RWPE2 (cell line): ENCODE measurements at regions not wholly inside any gene's neighbourhood (a gene's known extent, or its start where the extent isn't known, plus 50 kb on each side); places are given as distances from the start of the nearest gene placed in this dataset.

Experiments used
- ATAC-seq: fragments of 200-7000 bp; cut with Tn5 transposase; 3 replicates; pipeline ENCODE4 v1.9.1; 2021; ENCODE audit warnings: low read depth
- DNase-seq: peaks from one replicate; pipeline ENCODE4 v3.0.0-alpha.2; 2020; ENCODE audit warnings: low spot score
- H3K27ac ChIP-seq: fragments of 450-650 bp; 2 replicates; pipeline ENCODE4 v1.5.1; 2017; ENCODE audit warnings: mild to moderate bottlenecking; ENCODE audit not compliant: poor library complexity, severe bottlenecking
- H3K27me3 ChIP-seq: fragments of 250-450 bp; sonication (Bioruptor Pico); 2 replicates; pipeline ENCODE4 v1.5.1; 2021; ENCODE audit warnings: mild to moderate bottlenecking, moderate library complexity; ENCODE audit not compliant: insufficient read depth, poor library complexity, severe bottlenecking
- H3K36me3 ChIP-seq: fragments of 250-450 bp; sonication (Bioruptor Pico); 2 replicates; pipeline ENCODE4 v1.5.1; 2020; ENCODE audit warnings: low read depth, mild to moderate bottlenecking, moderate library complexity
- H3K4me1 ChIP-seq: fragments of 250-450 bp; sonication (Bioruptor Pico); 2 replicates; pipeline ENCODE4 v1.5.1; 2021; ENCODE audit warnings: mild to moderate bottlenecking, moderate library complexity; ENCODE audit not compliant: insufficient read depth, poor library complexity, severe bottlenecking
- H3K4me3 ChIP-seq: fragments of 250-450 bp; sonication (Bioruptor Pico); 2 replicates; pipeline ENCODE4 v1.5.1; 2021; ENCODE audit warnings: mild to moderate bottlenecking, moderate library complexity; ENCODE audit not compliant: severe bottlenecking
- H3K9me3 ChIP-seq: fragments of 250-450 bp; sonication (Bioruptor Pico); 2 replicates; pipeline ENCODE4 v1.5.1; 2021; ENCODE audit warnings: mild to moderate bottlenecking, moderate library complexity; ENCODE audit not compliant: severe bottlenecking
- CTCF ChIP-seq: fragments of 450-650 bp; IDR thresholded peaks from one replicate; pipeline ENCODE4 v1.5.1; 2017; ENCODE audit warnings: mild to moderate bottlenecking, moderate library complexity; ENCODE audit not compliant: poor library complexity, severe bottlenecking

- no peak for TF ChIP-seq CTCF
- Histone ChIP-seq H3K9me3 (no peaks in the 10 kb centered on the region), H3K4me1 (no peaks in the 10 kb centered on the region), H3K4me3 (no peak overlapping the region), H3K27ac (no peak overlapping the region), H3K27me3 (no peaks in the 10 kb centered on the region), H3K36me3 (no peaks in the 10 kb centered on the region)
- ATAC-seq: no peak
- no peak for DNase-seq
These were observed 749.7 kb upstream of the ADGRB3 start for GRCh38 chr6:67885081-67886033.

- ATAC-seq (no peak), DNase-seq (no peak)
- Histone ChIP-seq H3K4me3 (no peak overlapping the region), H3K9me3 (no peaks in the 10 kb centered on the region), H3K27ac (no peak overlapping the region), H3K4me1 (no peaks in the 10 kb centered on the region), H3K27me3 (no peaks in the 10 kb centered on the region), H3K36me3 (no peaks in the 10 kb centered on the region)
- TF ChIP-seq CTCF: no peak
These were observed 750.6 kb upstream of the ADGRB3 start for GRCh38 chr6:67884442-67884841.

GRCh38 chr6:67883500-67884366 is 751.3 kb upstream of the ADGRB3 start:
- H3K36me3 ChIP-seq: no peaks in the 10 kb centered on the region
- H3K9me3 ChIP-seq: no peaks in the 10 kb centered on the region
- no peak overlapping the region for H3K4me3 ChIP-seq
- no peak for ATAC-seq
- H3K27me3 ChIP-seq: no peaks in the 10 kb centered on the region
- DNase-seq: no peak
- H3K27ac ChIP-seq: no peak overlapping the region
- H3K4me1 ChIP-seq: no peaks in the 10 kb centered on the region
- TF ChIP-seq CTCF: no peak

- no peak overlapping the region for H3K27ac ChIP-seq
These were observed 752.4 kb upstream of the ADGRB3 start for GRCh38 chr6:67882436-67883311.

More at GRCh38 chr6:67882436-67883311, 752.4 kb upstream of the ADGRB3 start:
- TF ChIP-seq CTCF: no peak
- DNase-seq (no peak), ATAC-seq (no peak)
- Histone ChIP-seq H3K4me3 (no peak overlapping the region), H3K27me3 (no peaks in the 10 kb centered on the region), H3K9me3 (no peaks in the 10 kb centered on the region), H3K4me1 (no peaks in the 10 kb centered on the region), H3K36me3 (no peaks in the 10 kb centered on the region)
